ENCODE measurements at regions not wholly inside any gene's neighbourhood (a gene's known extent, or its start where the extent isn't known, plus 50 kb on each side); places are given as distances from the start of the nearest gene placed in this dataset.
A peak's percentile ranks its signal among the peaks of the same experiment; 100 is the strongest.

DNA sequence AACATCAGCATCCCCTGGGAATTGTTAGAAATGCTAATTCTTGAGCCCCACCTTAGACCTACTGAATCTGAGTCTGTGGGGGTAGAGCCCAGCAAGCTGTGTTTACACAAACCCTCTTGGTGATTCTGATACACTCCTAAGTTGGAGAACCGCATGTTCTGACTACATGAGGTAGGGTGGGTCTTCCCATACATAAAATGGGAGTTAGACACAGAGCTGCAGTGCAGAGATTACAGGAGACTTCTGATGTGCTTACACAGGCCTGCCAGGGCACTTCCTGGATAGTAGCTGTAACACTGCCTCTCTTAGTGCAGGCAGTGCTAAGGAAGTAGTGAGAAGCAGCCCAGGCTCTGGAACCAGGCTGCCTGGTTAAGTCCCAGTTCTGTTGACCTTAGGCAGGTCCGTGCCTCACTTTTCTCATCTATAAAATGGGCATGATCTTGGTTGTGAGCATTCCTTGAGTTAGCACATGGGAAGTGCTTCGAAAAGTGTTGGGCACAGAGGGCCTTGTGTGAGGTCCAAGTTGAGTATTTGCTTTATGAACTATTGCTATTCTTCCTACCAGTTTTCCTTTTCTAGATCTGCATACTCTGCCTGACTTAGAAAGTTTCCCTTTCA lies 67.3 kb downstream of the GLI2 start:
- POLR2A ChIA-PET: no interaction called here
- 90% methylated on average over 3 of the region's 3 CpGs for WGBS (ENCODE audit: insufficient coverage)
- H3K4me3 ChIP-seq (ENCODE audit: control insufficient read depth in 1 of 7, extremely low read depth in 1 of 7, insufficient read depth in 4 of 7, low read depth in 2 of 7, low read length in 6 of 7): no peak overlapping the region
- no peaks in the 10 kb centered on the region for H3K27me3 ChIP-seq (replicated peaks in 2 of 5; ENCODE audit: control insufficient read depth in 4 of 5, insufficient read depth in 5 of 5, low read length in 4 of 5)
- peaks cover 0 to 4% (median 0%) of the 10 kb centered on the region in 4 experiments for H3K4me1 ChIP-seq (ENCODE audit: control extremely low read depth in 1 of 4, control insufficient read depth in 4 of 4, insufficient read depth in 4 of 4, low read length in 3 of 4)
- DNase-seq: peak in 1 of 3 donors; percentile 7
- H3K27ac ChIP-seq (ENCODE audit: insufficient read depth in 1 of 2, low read depth in 1 of 2, low read length in 2 of 2, poor library complexity in 1 of 2, severe bottlenecking in 2 of 2): no peak overlapping the region
- CTCF ChIA-PET: no interaction called here
- no peaks in the 10 kb centered on the region for H3K9me3 ChIP-seq (ENCODE audit: control extremely low read depth in 1 of 5, control insufficient read depth in 4 of 5, insufficient read depth in 2 of 5, low read depth in 1 of 5, low read length in 4 of 5)
- H3K36me3 ChIP-seq (ENCODE audit: control insufficient read depth in 4 of 4, insufficient read depth in 4 of 4, low read length in 3 of 4): no peaks in the 10 kb centered on the region

DNA sequence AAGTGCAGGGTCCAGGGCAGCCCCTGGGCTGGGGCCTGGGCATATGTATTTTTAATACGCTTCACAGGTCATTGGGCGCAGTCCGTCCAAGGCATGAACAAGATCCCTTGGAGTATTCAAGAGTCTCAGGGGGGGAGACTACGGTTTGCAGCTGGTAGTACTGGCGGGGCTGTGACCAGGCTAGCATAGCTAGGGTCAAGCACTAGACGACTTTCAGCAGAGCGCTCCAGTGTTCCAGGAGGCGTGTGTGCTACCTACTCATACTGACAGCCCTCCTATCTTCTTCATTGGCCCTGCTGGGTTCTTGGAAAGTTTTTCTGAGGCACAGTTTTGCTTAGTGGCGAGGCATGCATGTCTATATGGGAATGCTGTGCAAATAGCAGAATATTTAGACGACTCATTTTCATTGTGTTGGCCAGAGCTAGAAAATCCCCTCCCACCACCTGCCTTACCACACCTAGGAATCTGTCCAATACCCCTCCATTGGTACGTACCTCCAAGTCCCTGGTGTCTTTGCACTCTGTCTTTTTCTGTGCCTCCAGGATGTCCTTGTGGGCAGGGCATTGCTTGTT lies 68.2 kb downstream of the GLI2 start:
- ChIA-PET POLR2A (no interaction called here), CTCF (no interaction called here)
- Histone ChIP-seq H3K36me3 (ENCODE audit: control insufficient read depth in 4 of 4, insufficient read depth in 4 of 4, low read length in 3 of 4) (no peaks in the 10 kb centered on the region), H3K4me1 (ENCODE audit: control extremely low read depth in 1 of 4, control insufficient read depth in 4 of 4, insufficient read depth in 4 of 4, low read length in 3 of 4) (peaks cover 0 to 4% (median 0%) of the 10 kb centered on the region in 4 experiments), H3K4me3 (ENCODE audit: control insufficient read depth in 1 of 7, extremely low read depth in 1 of 7, insufficient read depth in 4 of 7, low read depth in 2 of 7, low read length in 6 of 7) (no peak overlapping the region), H3K9me3 (ENCODE audit: control extremely low read depth in 1 of 5, control insufficient read depth in 4 of 5, insufficient read depth in 2 of 5, low read depth in 1 of 5, low read length in 4 of 5) (no peaks in the 10 kb centered on the region), H3K27me3 (replicated peaks in 2 of 5; ENCODE audit: control insufficient read depth in 4 of 5, insufficient read depth in 5 of 5, low read length in 4 of 5) (no peaks in the 10 kb centered on the region), H3K27ac (ENCODE audit: insufficient read depth in 1 of 2, low read depth in 1 of 2, low read length in 2 of 2, poor library complexity in 1 of 2, severe bottlenecking in 2 of 2) (no peak overlapping the region)
- 96% methylated on average over 9 of the region's 11 CpGs for WGBS (ENCODE audit: insufficient coverage)
- DNase-seq: no peak

DNA sequence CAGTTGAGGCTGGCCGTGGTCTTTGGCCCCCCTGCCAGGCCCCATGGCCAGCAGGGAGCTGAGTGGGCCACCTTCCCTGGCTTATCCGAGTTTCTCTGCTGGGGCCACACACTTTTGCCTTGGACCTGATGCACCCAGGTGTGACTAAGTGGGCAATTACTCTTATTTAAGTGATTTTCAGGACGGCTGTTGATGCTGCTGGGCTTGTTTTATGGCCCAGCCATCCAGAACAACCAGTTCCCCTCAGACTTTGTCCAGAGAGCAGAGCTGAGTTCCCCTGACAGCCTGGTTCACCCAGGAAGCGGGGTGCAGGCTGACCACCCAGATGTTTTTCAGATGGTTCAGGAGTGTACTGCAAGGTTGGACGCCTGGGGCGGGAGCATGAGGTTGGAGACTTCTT lies 68.8 kb downstream of the GLI2 start:
- Histone ChIP-seq H3K9me3 (ENCODE audit: control extremely low read depth in 1 of 5, control insufficient read depth in 4 of 5, insufficient read depth in 2 of 5, low read depth in 1 of 5, low read length in 4 of 5) (no peaks in the 10 kb centered on the region), H3K36me3 (ENCODE audit: control insufficient read depth in 4 of 4, insufficient read depth in 4 of 4, low read length in 3 of 4) (no peaks in the 10 kb centered on the region), H3K27me3 (replicated peaks in 2 of 5; ENCODE audit: control insufficient read depth in 4 of 5, insufficient read depth in 5 of 5, low read length in 4 of 5) (no peaks in the 10 kb centered on the region), H3K27ac (ENCODE audit: insufficient read depth in 1 of 2, low read depth in 1 of 2, low read length in 2 of 2, poor library complexity in 1 of 2, severe bottlenecking in 2 of 2) (no peak overlapping the region), H3K4me1 (ENCODE audit: control extremely low read depth in 1 of 4, control insufficient read depth in 4 of 4, insufficient read depth in 4 of 4, low read length in 3 of 4) (peaks cover 0 to 6% (median under 1%) of the 10 kb centered on the region in 4 experiments), H3K4me3 (ENCODE audit: control insufficient read depth in 1 of 7, extremely low read depth in 1 of 7, insufficient read depth in 4 of 7, low read depth in 2 of 7, low read length in 6 of 7) (no peak overlapping the region)
- DNase-seq: no peak
- ChIA-PET CTCF (no interaction called here), POLR2A (no interaction called here)
- WGBS (ENCODE audit: insufficient coverage): 93% methylated on average over 3 of the region's 6 CpGs

DNA sequence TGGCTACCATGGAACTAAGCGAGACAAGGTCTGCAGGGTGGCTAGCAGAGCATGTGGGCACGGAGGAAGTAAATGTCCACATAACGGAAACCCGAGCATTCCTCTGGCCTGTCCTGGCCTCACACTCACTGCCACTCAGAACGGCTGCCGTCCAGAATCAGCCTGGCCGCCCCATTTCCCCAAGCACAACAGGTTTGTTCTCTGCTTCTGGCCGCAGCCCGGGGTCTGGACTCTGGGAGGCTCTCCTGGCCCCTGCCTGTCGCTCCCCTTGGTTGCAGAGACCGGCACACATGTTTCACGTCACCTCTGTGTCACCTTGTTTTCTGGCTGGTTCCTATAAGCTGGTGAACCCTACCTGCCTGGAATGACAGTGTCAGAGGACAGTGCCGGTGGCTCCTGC lies 69.3 kb downstream of the GLI2 start:
- peaks cover 0 to 12% (median 5%) of the 10 kb centered on the region in 4 experiments for H3K4me1 ChIP-seq (ENCODE audit: control extremely low read depth in 1 of 4, control insufficient read depth in 4 of 4, insufficient read depth in 4 of 4, low read length in 3 of 4)
- ChIA-PET POLR2A (no interaction called here), CTCF (no interaction called here)
- H3K27me3 ChIP-seq (replicated peaks in 2 of 5; ENCODE audit: control insufficient read depth in 4 of 5, insufficient read depth in 5 of 5, low read length in 4 of 5): no peaks in the 10 kb centered on the region
- H3K36me3 ChIP-seq (ENCODE audit: control insufficient read depth in 4 of 4, insufficient read depth in 4 of 4, low read length in 3 of 4): no peaks in the 10 kb centered on the region
- no peak overlapping the region for H3K4me3 ChIP-seq (ENCODE audit: control insufficient read depth in 1 of 7, extremely low read depth in 1 of 7, insufficient read depth in 4 of 7, low read depth in 2 of 7, low read length in 6 of 7)
- no peak overlapping the region for H3K27ac ChIP-seq (ENCODE audit: insufficient read depth in 1 of 2, low read depth in 1 of 2, low read length in 2 of 2, poor library complexity in 1 of 2, severe bottlenecking in 2 of 2)
- 97% methylated on average over 13 of the region's 13 CpGs for WGBS (ENCODE audit: insufficient coverage)
- H3K9me3 ChIP-seq (ENCODE audit: control extremely low read depth in 1 of 5, control insufficient read depth in 4 of 5, insufficient read depth in 2 of 5, low read depth in 1 of 5, low read length in 4 of 5): no peaks in the 10 kb centered on the region
- DNase-seq: no peak

DNA sequence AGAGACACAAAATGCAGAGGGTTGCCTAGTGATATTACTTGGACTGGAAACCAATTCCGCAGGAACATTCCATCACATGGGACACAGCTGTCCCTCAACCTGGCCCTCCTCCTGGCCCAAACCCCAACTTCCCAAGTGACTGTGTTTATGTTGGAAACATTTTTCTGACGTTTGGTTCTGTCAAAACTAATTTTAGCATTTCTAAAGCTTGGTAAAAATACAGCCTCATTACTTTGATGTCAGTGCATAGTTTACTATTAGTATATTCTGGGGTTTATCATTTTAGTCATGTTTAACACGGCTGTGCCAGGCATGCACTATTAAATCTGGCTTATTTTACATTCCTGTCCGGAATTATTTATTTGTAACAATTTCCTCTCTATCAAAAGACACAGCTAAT lies 69.9 kb downstream of the GLI2 start:
- WGBS (ENCODE audit: insufficient coverage): 100% methylated on average over 1 of the region's 4 CpGs
- no peak for DNase-seq
- ChIA-PET CTCF (interaction anchor here (0.5 to 1.5 kb wide), 3 partner anchors 11 to 107 kb away, joined by 3 to 4 read pairs (median 3); no protein-coding TSS in a partner anchor), POLR2A (no interaction called here)
- Histone ChIP-seq H3K4me1 (ENCODE audit: control extremely low read depth in 1 of 4, control insufficient read depth in 4 of 4, insufficient read depth in 4 of 4, low read length in 3 of 4) (peaks cover 0 to 14% (median 6%) of the 10 kb centered on the region in 4 experiments), H3K27ac (ENCODE audit: insufficient read depth in 1 of 2, low read depth in 1 of 2, low read length in 2 of 2, poor library complexity in 1 of 2, severe bottlenecking in 2 of 2) (no peak overlapping the region), H3K4me3 (ENCODE audit: control insufficient read depth in 1 of 7, extremely low read depth in 1 of 7, insufficient read depth in 4 of 7, low read depth in 2 of 7, low read length in 6 of 7) (no peak overlapping the region), H3K27me3 (replicated peaks in 2 of 5; ENCODE audit: control insufficient read depth in 4 of 5, insufficient read depth in 5 of 5, low read length in 4 of 5) (no peaks in the 10 kb centered on the region), H3K9me3 (ENCODE audit: control extremely low read depth in 1 of 5, control insufficient read depth in 4 of 5, insufficient read depth in 2 of 5, low read depth in 1 of 5, low read length in 4 of 5) (no peaks in the 10 kb centered on the region), H3K36me3 (ENCODE audit: control insufficient read depth in 4 of 4, insufficient read depth in 4 of 4, low read length in 3 of 4) (no peaks in the 10 kb centered on the region)

DNA sequence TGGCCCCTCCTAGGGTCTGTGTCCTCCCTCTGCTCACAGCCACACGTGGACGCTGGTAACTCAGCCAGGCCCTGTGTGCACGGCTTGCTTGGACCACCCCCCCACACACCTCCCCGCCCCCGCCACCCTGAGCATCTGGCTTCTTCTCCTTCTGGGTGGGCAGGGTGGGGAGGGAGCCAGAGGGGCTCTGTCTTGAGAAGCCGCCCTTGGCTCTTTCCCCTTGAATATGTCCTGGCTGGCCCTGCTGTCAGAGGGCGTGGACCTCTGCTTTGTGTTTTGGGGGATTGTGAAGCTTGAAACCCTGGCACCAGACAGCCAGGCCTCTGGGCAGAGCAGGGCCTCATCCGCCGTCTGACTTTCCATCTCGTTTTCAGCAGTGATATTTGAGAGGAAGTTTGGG lies 72.1 kb downstream of the GLI2 start:
- no peak overlapping the region for H3K4me3 ChIP-seq (ENCODE audit: control insufficient read depth in 1 of 7, extremely low read depth in 1 of 7, insufficient read depth in 4 of 7, low read depth in 2 of 7, low read length in 6 of 7)
- ChIA-PET POLR2A (no interaction called here), CTCF (no interaction called here)
- WGBS (ENCODE audit: insufficient coverage): 86% methylated on average over 4 of the region's 10 CpGs
- peaks cover 0 to 14% (median 6%) of the 10 kb centered on the region in 4 experiments for H3K4me1 ChIP-seq (ENCODE audit: control extremely low read depth in 1 of 4, control insufficient read depth in 4 of 4, insufficient read depth in 4 of 4, low read length in 3 of 4)
- no peaks in the 10 kb centered on the region for H3K27me3 ChIP-seq (replicated peaks in 2 of 5; ENCODE audit: control insufficient read depth in 4 of 5, insufficient read depth in 5 of 5, low read length in 4 of 5)
- H3K27ac ChIP-seq (ENCODE audit: insufficient read depth in 1 of 2, low read depth in 1 of 2, low read length in 2 of 2, poor library complexity in 1 of 2, severe bottlenecking in 2 of 2): no peak overlapping the region
- H3K9me3 ChIP-seq (ENCODE audit: control extremely low read depth in 1 of 5, control insufficient read depth in 4 of 5, insufficient read depth in 2 of 5, low read depth in 1 of 5, low read length in 4 of 5): no peaks in the 10 kb centered on the region
- no peaks in the 10 kb centered on the region for H3K36me3 ChIP-seq (ENCODE audit: control insufficient read depth in 4 of 4, insufficient read depth in 4 of 4, low read length in 3 of 4)
- no peak for DNase-seq

DNA sequence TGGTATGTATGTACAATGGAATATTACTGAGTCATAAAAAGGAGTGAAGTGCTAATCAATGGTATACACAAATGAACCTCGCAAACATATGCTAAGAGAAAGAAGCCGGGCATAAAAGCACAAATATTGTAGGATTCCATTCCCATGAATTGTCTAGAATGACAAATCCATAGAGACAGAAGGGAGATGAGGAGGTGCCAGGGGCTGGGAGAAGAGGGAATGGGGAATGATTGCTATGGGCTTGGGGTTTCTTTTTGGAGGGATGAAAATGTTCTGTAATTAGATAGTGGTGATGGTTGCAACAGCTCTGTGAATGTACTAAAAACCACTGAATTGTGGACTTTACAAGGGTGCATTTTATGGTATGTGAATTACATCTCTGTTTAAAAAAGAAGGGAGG lies 73.5 kb downstream of the GLI2 start:
- Histone ChIP-seq H3K4me1 (ENCODE audit: control extremely low read depth in 1 of 4, control insufficient read depth in 4 of 4, insufficient read depth in 4 of 4, low read length in 3 of 4) (peaks cover 0 to 14% (median 6%) of the 10 kb centered on the region in 4 experiments), H3K9me3 (ENCODE audit: control extremely low read depth in 1 of 5, control insufficient read depth in 4 of 5, insufficient read depth in 2 of 5, low read depth in 1 of 5, low read length in 4 of 5) (no peaks in the 10 kb centered on the region), H3K27ac (ENCODE audit: insufficient read depth in 1 of 2, low read depth in 1 of 2, low read length in 2 of 2, poor library complexity in 1 of 2, severe bottlenecking in 2 of 2) (no peak overlapping the region), H3K36me3 (ENCODE audit: control insufficient read depth in 4 of 4, insufficient read depth in 4 of 4, low read length in 3 of 4) (no peaks in the 10 kb centered on the region), H3K27me3 (replicated peaks in 2 of 5; ENCODE audit: control insufficient read depth in 4 of 5, insufficient read depth in 5 of 5, low read length in 4 of 5) (peaks cover 0 to 7% (median 0%) of the 10 kb centered on the region in 5 experiments), H3K4me3 (ENCODE audit: control insufficient read depth in 1 of 7, extremely low read depth in 1 of 7, insufficient read depth in 4 of 7, low read depth in 2 of 7, low read length in 6 of 7) (no peak overlapping the region)
- 100% methylated on average over 2 of the region's 2 CpGs for WGBS (ENCODE audit: insufficient coverage)
- CTCF ChIA-PET: no interaction called here
- POLR2A ChIA-PET: no interaction called here
- DNase-seq: no peak
